ENCODE measurements at regions not wholly inside any gene's neighbourhood (a gene's known extent, or its start where the extent isn't known, plus 50 kb on each side); places are given as distances from the start of the nearest gene placed in this dataset.

GRCh38 chr1:115141145-115141454, 51.8 kb upstream of the TSPAN2 start:
- no peak overlapping the region for H3K27ac Mint-ChIP-seq (ENCODE audit: unreplicated experiment)
- no TSS peak for BruUV-seq (replicated peaks)
- POLR2A ChIA-PET, result no interaction called here

GRCh38 chr1:115140442-115141144, 51.3 kb upstream of the TSPAN2 start:
- no peaks in the 10 kb centered on the region for H3K36me3 ChIP-seq (ENCODE audit: control insufficient read depth, insufficient read depth, low read length)
- H3K36me3 Mint-ChIP-seq (ENCODE audit: insufficient read depth, unreplicated experiment), result no peaks in the 10 kb centered on the region
- peaks cover 9% of the 10 kb centered on the region for H3K9me3 Mint-ChIP-seq (ENCODE audit: unreplicated experiment)
- ChIA-PET POLR2A (no interaction called here), CTCF (interaction anchor here (0.6 to 1.8 kb wide), 2 partner anchors 323 to 349 kb away, joined by 4 to 7 read pairs; no protein-coding TSS in a partner anchor)
- H3K27ac Mint-ChIP-seq (ENCODE audit: unreplicated experiment), result no peak overlapping the region
- H3K4me1 ChIP-seq, result peaks cover 5% of the 10 kb centered on the region
- no TSS peak for BruUV-seq (replicated peaks)
- no peaks in the 10 kb centered on the region for H3K9me3 ChIP-seq
- no peaks in the 10 kb centered on the region for H3K27me3 Mint-ChIP-seq (ENCODE audit: insufficient read depth, unreplicated experiment)
- no peak for DNase-seq
- H3K4me3 ChIP-seq (ENCODE audit: low read depth, low read length), result no peak overlapping the region
- no peak overlapping the region for H3K4me3 Mint-ChIP-seq (ENCODE audit: unreplicated experiment)
- H3K27me3 ChIP-seq (replicated peaks; ENCODE audit: control insufficient read depth, insufficient read depth, low read length), result no peaks in the 10 kb centered on the region
- H3K4me1 Mint-ChIP-seq (ENCODE audit: low read depth, unreplicated experiment), result peaks cover 27% of the 10 kb centered on the region
- intact Hi-C loops (cut with micrococcal nuclease; ENCODE audit: unreplicated experiment), result no loop called here
- TF ChIP-seq CTCF (IDR thresholded peaks at IDR 0.05; ENCODE audit: insufficient read depth in 1 of 2, low read depth in 1 of 2, low read length in 1 of 2, severe bottlenecking in 1 of 2, unreplicated experiment in 1 of 2), result no peak

More at GRCh38 chr1:115141145-115141454, 51.8 kb upstream of the TSPAN2 start:
- TF ChIP-seq CTCF (IDR thresholded peaks at IDR 0.05; ENCODE audit: insufficient read depth in 1 of 2, low read depth in 1 of 2, low read length in 1 of 2, severe bottlenecking in 1 of 2, unreplicated experiment in 1 of 2), result no peak
- no peak for DNase-seq
- CTCF ChIA-PET, result interaction anchor here (0.6 to 1.8 kb wide), 2 partner anchors 322 to 348 kb away, joined by 4 to 7 read pairs; no protein-coding TSS in a partner anchor
- Mint-ChIP-seq H3K36me3 (ENCODE audit: insufficient read depth, unreplicated experiment) (no peaks in the 10 kb centered on the region), H3K27me3 (ENCODE audit: insufficient read depth, unreplicated experiment) (no peaks in the 10 kb centered on the region), H3K9me3 (ENCODE audit: unreplicated experiment) (peaks cover 9% of the 10 kb centered on the region), H3K4me1 (ENCODE audit: low read depth, unreplicated experiment) (peaks cover 22% of the 10 kb centered on the region), H3K4me3 (ENCODE audit: unreplicated experiment) (no peak overlapping the region)
- intact Hi-C loops (cut with micrococcal nuclease; ENCODE audit: unreplicated experiment), result no loop called here
- Histone ChIP-seq H3K4me1 (no peaks in the 10 kb centered on the region), H3K4me3 (ENCODE audit: low read depth, low read length) (no peak overlapping the region), H3K27me3 (replicated peaks; ENCODE audit: control insufficient read depth, insufficient read depth, low read length) (no peaks in the 10 kb centered on the region), H3K36me3 (ENCODE audit: control insufficient read depth, insufficient read depth, low read length) (no peaks in the 10 kb centered on the region), H3K9me3 (no peaks in the 10 kb centered on the region)

- H3K4me1 ChIP-seq, result peaks cover 13% of the 10 kb centered on the region
- no TSS peak for BruUV-seq (replicated peaks)
- Mint-ChIP-seq H3K36me3 (ENCODE audit: insufficient read depth, unreplicated experiment) (no peaks in the 10 kb centered on the region), H3K4me1 (ENCODE audit: low read depth, unreplicated experiment) (peaks cover 29% of the 10 kb centered on the region), H3K27ac (ENCODE audit: unreplicated experiment) (no peak overlapping the region), H3K27me3 (ENCODE audit: insufficient read depth, unreplicated experiment) (no peaks in the 10 kb centered on the region), H3K4me3 (ENCODE audit: unreplicated experiment) (no peak overlapping the region), H3K9me3 (ENCODE audit: unreplicated experiment) (peaks cover 9% of the 10 kb centered on the region)
- TF ChIP-seq CTCF (IDR thresholded peaks at IDR 0.05; ENCODE audit: insufficient read depth in 1 of 2, low read depth in 1 of 2, low read length in 1 of 2, severe bottlenecking in 1 of 2, unreplicated experiment in 1 of 2), result no peak
- no peaks in the 10 kb centered on the region for H3K9me3 ChIP-seq
- CTCF ChIA-PET, result interaction anchor here (0.5 to 2.1 kb wide), 3 partner anchors 14 to 456 kb away, joined by 5 to 7 read pairs (median 6); no protein-coding TSS in a partner anchor
- no peak overlapping the region for H3K4me3 ChIP-seq (ENCODE audit: low read depth, low read length)
- H3K27me3 ChIP-seq (replicated peaks; ENCODE audit: control insufficient read depth, insufficient read depth, low read length), result no peaks in the 10 kb centered on the region
- intact Hi-C loops (cut with micrococcal nuclease; ENCODE audit: unreplicated experiment), result loop anchor here (1.0 to 2.0 kb wide), 4 partner anchors 44 to 457 kb away; no protein-coding TSS in a partner anchor
- no peak for DNase-seq
- H3K36me3 ChIP-seq (ENCODE audit: control insufficient read depth, insufficient read depth, low read length), result no peaks in the 10 kb centered on the region
- POLR2A ChIA-PET, result no interaction called here
Measured at GRCh38 chr1:115139381-115139780, 50.1 kb upstream of the TSPAN2 start.

All from Caco-2 (cell line).